ENCODE measurements at regions not wholly inside any gene's neighbourhood (a gene's known extent, or its start where the extent isn't known, plus 50 kb on each side); places are given as distances from the start of the nearest gene placed in this dataset.

DNA sequence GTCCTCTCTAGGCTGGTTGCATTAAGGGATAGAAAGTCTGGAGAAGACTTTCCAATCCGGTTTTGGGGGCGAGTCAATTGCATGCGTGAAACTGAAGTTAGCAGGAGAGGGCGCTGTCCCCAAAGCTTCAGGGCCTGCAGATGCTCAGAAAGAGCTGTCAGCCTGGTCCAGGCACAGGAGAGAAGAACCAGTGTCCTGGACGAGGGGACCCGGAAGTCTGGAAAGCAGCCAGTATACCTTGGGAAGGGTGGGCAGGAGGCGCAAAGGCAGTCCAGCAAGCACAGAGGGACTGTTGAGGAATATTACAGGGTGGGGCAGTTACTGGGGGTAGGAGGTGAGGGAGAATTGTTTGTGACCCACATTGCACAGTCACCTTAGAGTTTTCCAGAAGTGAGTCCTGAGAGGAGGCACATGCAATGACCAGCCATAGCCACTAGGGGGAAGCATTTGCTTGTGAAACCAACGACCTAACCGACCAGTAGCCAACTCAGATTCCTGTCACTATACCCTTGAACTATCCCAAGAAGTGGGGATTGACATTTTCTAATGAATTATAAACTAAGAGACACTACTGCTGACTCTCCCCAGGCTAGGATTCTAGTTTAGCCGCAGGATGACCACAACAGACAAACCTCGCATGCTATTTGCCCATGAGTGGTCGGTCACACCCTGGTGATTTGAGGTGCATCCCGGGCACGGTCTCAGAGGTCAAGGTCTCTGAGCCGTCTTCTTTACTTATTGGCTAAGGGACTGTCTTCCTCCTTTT, 172.8 kb downstream of the RDH14 start:
- Histone ChIP-seq H3K4ac (replicated peaks; ENCODE audit: insufficient read length, low read depth, low read length) (no peak overlapping the region), H3K4me2 (ENCODE audit: insufficient read depth in 1 of 2, low read depth in 2 of 2, low read length in 2 of 2) (peak overlapping the region in 1 of 2 experiments; percentile 43; a peak in 2 of 4 replicates), H3K27ac (ENCODE audit: low read depth, low read length) (no peak overlapping the region), H3K79me1 (ENCODE audit: low read depth, low read length) (no peaks in the 10 kb centered on the region), H3K23me2 (ENCODE audit: low read depth, low read length) (no peaks in the 10 kb centered on the region), H3K79me2 (ENCODE audit: control insufficient read depth in 1 of 2, insufficient read depth in 2 of 2, low read length in 2 of 2) (no peaks in the 10 kb centered on the region), H3K36me3 (ENCODE audit: control insufficient read depth in 2 of 4, insufficient read depth in 4 of 4, low read length in 3 of 4) (no peaks in the 10 kb centered on the region), H2BK15ac (ENCODE audit: low read length) (peak overlapping the region; percentile 40; the same call in 1 of the 2 replicates), H2AK5ac (ENCODE audit: low read depth, low read length) (no peak overlapping the region), H2BK12ac (ENCODE audit: low read depth, low read length) (no peak overlapping the region), H2AFZ (ENCODE audit: low read length) (peak overlapping the region; percentile 88; the same call in 1 of the 2 replicates), H4K8ac (ENCODE audit: extremely low read depth, insufficient read depth, low read length) (no peak overlapping the region), H3K9ac (replicated peaks in 1 of 4; ENCODE audit: extremely low read depth in 1 of 4, low read depth in 3 of 4, low read length in 3 of 4) (no peak overlapping the region), H4K91ac (replicated peaks; ENCODE audit: insufficient read length, low read length) (no peak overlapping the region), H4K5ac (ENCODE audit: insufficient read length, low read depth, low read length) (no peak overlapping the region), H2BK120ac (replicated peaks; ENCODE audit: low read depth, low read length) (no peak overlapping the region), H3K14ac (ENCODE audit: insufficient read length) (no peak overlapping the region), H3K23ac (ENCODE audit: insufficient read length) (no peak overlapping the region), H3K27me3 (replicated peaks in 1 of 4; ENCODE audit: control insufficient read depth in 3 of 4, extremely low read depth in 1 of 4, insufficient read depth in 3 of 4, low read length in 3 of 4) (no peaks in the 10 kb centered on the region), H2BK5ac (ENCODE audit: low read depth, low read length) (no peak overlapping the region), H3K9me3 (ENCODE audit: insufficient read depth in 2 of 2, low read depth in 1 of 2, low read length in 1 of 2) (no peaks in the 10 kb centered on the region), H3K18ac (ENCODE audit: extremely low read depth, low read length) (no peak overlapping the region), H2BK20ac (ENCODE audit: low read length) (no peak overlapping the region), H3K56ac (replicated peaks; ENCODE audit: insufficient read length, low read depth, low read length) (no peak overlapping the region), H3K4me3 (ENCODE audit: extremely low read depth in 1 of 4, insufficient read depth in 2 of 4, low read depth in 3 of 4, low read length in 4 of 4) (no peak overlapping the region), H3K4me1 (replicated peaks in 1 of 4; ENCODE audit: control insufficient read depth in 3 of 4, insufficient read depth in 4 of 4, low read length in 3 of 4) (no peaks in the 10 kb centered on the region), H4K20me1 (replicated peaks in 1 of 2; ENCODE audit: control insufficient read depth in 1 of 2, insufficient read depth in 2 of 2, low read length in 2 of 2) (no peaks in the 10 kb centered on the region)
- POLR2A ChIA-PET (ENCODE audit: partially characterized antibody), result no interaction called here
- DNase-seq (ENCODE audit: low read depth in 1 of 2, low spot score in 2 of 2) (peak; percentile 61 to 92), FAIRE-seq (peak; percentile 96)
- CTCF ChIA-PET (ENCODE audit: partially characterized antibody), result interaction anchor here (0.6 to 8.1 kb wide), 55 partner anchors 9 to 1476 kb away, joined by 3 to 72 read pairs (median 4); no protein-coding TSS in a partner anchor
- WGBS, 2 experiments (ENCODE audit: extremely low coverage in 1 of 2, insufficient coverage in 1 of 2, insufficient read length in 1 of 2, insufficient replicate concordance in 2 of 2, low coverage in 1 of 2, low lambda C conversion rate in 2 of 2, missing lambda C conversion rate in 1 of 2), result 47% methylated on average over 15 of the region's 15 CpGs; no CpG with 5 or more reads in 1 of the 2 experiments
- TF ChIP-seq HDAC6 (IDR thresholded peaks at IDR 0.05; ENCODE audit: low read depth, low read length), result no peak
- TF ChIP-seq SIX5 (IDR thresholded peaks at IDR 0.05; ENCODE audit: low read depth, low read length), result no peak
- TF ChIP-seq CEBPB (IDR thresholded peaks at IDR 0.05; ENCODE audit: low read depth, low read length), result no peak
- TF ChIP-seq JUND (IDR thresholded peaks at IDR 0.05; ENCODE audit: low read length), result no peak
- TF ChIP-seq TEAD4 (IDR thresholded peaks at IDR 0.05; ENCODE audit: low read depth, low read length), result no peak
- no peak for TF ChIP-seq NRF1 (IDR thresholded peaks at IDR 0.05; ENCODE audit: low read depth, low read length)
- TF ChIP-seq KDM4A (IDR thresholded peaks at IDR 0.05; ENCODE audit: low read depth, low read length, severe bottlenecking), result no peak
- no peak for TF ChIP-seq TBP (IDR thresholded peaks at IDR 0.05; ENCODE audit: low read depth, low read length)
- 0 out of 4 replicates have a peak, but pooled peaks of 1 of the 2 experiments have one; percentile 38 for TF ChIP-seq SIN3A (conservative IDR thresholded peaks at IDR 0.05 in 1 of 2, IDR thresholded peaks at IDR 0.05 in 1 of 2; ENCODE audit: low read depth in 1 of 2, low read length in 2 of 2)
